ENCODE measurements at regions not wholly inside any gene's neighbourhood (a gene's known extent, or its start where the extent isn't known, plus 50 kb on each side); places are given as distances from the start of the nearest gene placed in this dataset.

GRCh38 chr11:11192541-11192940 lies 160.5 kb downstream of the CSNK2A3 start:
- no peaks in the 10 kb centered on the region for H3K36me3 ChIP-seq (replicated peaks in 1 of 2; ENCODE audit: insufficient read depth in 1 of 2, low read depth in 2 of 2)
- H3K27me3 ChIP-seq: no peaks in the 10 kb centered on the region
- H3K9me3 ChIP-seq: no peaks in the 10 kb centered on the region
- ATAC-seq (no peak), DNase-seq (no peak)
- no peak overlapping the region for H3K4me3 ChIP-seq
- H3K27ac ChIP-seq: no peak overlapping the region
- intact Hi-C loops (cut with DNase I): no loop called here
- 63 to 65% methylated on average over 3 of the region's 3 CpGs for WGBS, 2 donors
- no peaks in the 10 kb centered on the region for H3K4me1 ChIP-seq
- TF ChIP-seq CTCF (IDR thresholded peaks at IDR 0.05) (no peak), POLR2A (IDR thresholded peaks at IDR 0.05) (no peak)

- ATAC-seq (no peak), DNase-seq (no peak)
- Histone ChIP-seq H3K27ac (no peak overlapping the region), H3K9me3 (no peaks in the 10 kb centered on the region), H3K4me3 (no peak overlapping the region), H3K27me3 (no peaks in the 10 kb centered on the region), H3K36me3 (replicated peaks in 1 of 2; ENCODE audit: insufficient read depth in 1 of 2, low read depth in 2 of 2) (no peaks in the 10 kb centered on the region), H3K4me1 (no peaks in the 10 kb centered on the region)
- no peak for TF ChIP-seq CTCF (IDR thresholded peaks at IDR 0.05)
- no peak for TF ChIP-seq POLR2A (IDR thresholded peaks at IDR 0.05)
- intact Hi-C loops (cut with DNase I): no loop called here
- 61% methylated on average over 3 of the region's 3 CpGs for WGBS, 2 donors
These were observed 163.5 kb downstream of the CSNK2A3 start for GRCh38 chr11:11189506-11189905.

- TF ChIP-seq CTCF (IDR thresholded peaks at IDR 0.05) (no peak), POLR2A (IDR thresholded peaks at IDR 0.05) (no peak)
- H3K36me3 ChIP-seq (replicated peaks in 1 of 2; ENCODE audit: insufficient read depth in 1 of 2, low read depth in 2 of 2): no peaks in the 10 kb centered on the region
These were observed 166.8 kb downstream of the CSNK2A3 start for GRCh38 chr11:11186249-11186648.

GRCh38 chr11:11182261-11182660 lies 170.8 kb downstream of the CSNK2A3 start:
- H3K27me3 ChIP-seq: no peaks in the 10 kb centered on the region
- no peaks in the 10 kb centered on the region for H3K4me1 ChIP-seq
- no peak overlapping the region for H3K27ac ChIP-seq
- H3K9me3 ChIP-seq: no peaks in the 10 kb centered on the region
- TF ChIP-seq POLR2A (IDR thresholded peaks at IDR 0.05) (no peak), CTCF (IDR thresholded peaks at IDR 0.05) (no peak)
- intact Hi-C loops (cut with DNase I): no loop called here
- no peaks in the 10 kb centered on the region for H3K36me3 ChIP-seq (replicated peaks in 1 of 2; ENCODE audit: insufficient read depth in 1 of 2, low read depth in 2 of 2)
- DNase-seq (no peak), ATAC-seq (no peak)
- H3K4me3 ChIP-seq: no peak overlapping the region
- WGBS, 2 donors: 88 to 91% methylated on average over 14 of the region's 14 CpGs

More at GRCh38 chr11:11186249-11186648, 166.8 kb downstream of the CSNK2A3 start:
- Histone ChIP-seq H3K27me3 (no peaks in the 10 kb centered on the region), H3K9me3 (no peaks in the 10 kb centered on the region), H3K27ac (no peak overlapping the region), H3K4me3 (no peak overlapping the region), H3K4me1 (no peaks in the 10 kb centered on the region)
- DNase-seq: no peak
- 78 to 80% methylated on average over 5 of the region's 5 CpGs for WGBS, 2 donors
- no peak for ATAC-seq
- intact Hi-C loops (cut with DNase I): no loop called here
